ENCODE measurements at regions not wholly inside any gene's neighbourhood (a gene's known extent, or its start where the extent isn't known, plus 50 kb on each side); places are given as distances from the start of the nearest gene placed in this dataset.
A peak's percentile ranks its signal among the peaks of the same experiment; 100 is the strongest.

DNA sequence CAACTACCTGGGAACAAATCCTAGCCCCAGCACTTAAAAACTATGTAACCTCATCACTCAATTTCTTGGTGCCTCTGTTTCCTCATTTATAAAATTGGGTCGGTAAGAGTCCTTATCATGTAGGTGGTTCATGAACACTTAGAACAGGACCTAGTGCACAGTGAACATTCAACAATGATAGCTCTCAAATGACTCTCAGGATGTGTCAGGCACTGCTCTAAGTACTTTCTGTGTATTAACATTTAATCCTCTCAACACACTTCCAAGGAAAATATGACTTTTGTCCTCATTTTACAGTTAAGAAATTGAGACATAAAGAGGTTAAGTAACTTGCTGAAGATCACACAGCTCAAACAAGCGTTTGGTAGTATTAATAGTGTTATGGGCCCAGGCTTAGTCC is 202.1 kb upstream of the KLF4 start:
- Histone ChIP-seq H3K9ac (no peak overlapping the region), H3K9me3 (replicated peaks in 1 of 11) (peaks cover 0 to 8% (median 5%) of the 10 kb centered on the region in 11 experiments; a peak in 7 of 22 replicates), H3K36me3 (no peaks in the 10 kb centered on the region), H3K4me3 (no peak overlapping the region), H3K27ac (no peak overlapping the region), H3K4me1 (peaks cover 0 to 14% (median 0%) of the 10 kb centered on the region in 10 experiments; a peak in 8 of 20 replicates), H3K27me3 (no peaks in the 10 kb centered on the region), H4K20me1 (no peaks in the 10 kb centered on the region), H3K4me2 (no peak overlapping the region)
- TF ChIP-seq Cebpa-rat (IDR thresholded peaks at IDR 0.05), result no peak

DNA sequence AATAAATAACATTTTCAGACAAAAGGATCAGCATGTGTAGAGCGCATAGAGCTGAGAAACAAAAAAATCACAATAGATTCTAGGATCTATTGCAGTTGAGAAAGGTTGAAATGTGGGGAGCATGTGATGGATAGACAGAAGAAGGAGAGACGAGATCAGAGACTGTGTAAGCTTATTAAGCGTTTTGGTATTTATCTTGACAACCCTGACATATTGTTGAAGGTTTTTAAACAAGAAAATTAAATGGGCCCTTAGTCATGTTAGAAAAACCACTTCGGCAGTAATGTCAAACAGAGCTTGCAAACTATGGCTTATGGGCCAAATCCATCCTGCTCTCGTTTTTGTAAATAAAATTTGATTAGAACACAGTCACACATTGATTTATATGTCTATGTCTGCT is 200.5 kb upstream of the KLF4 start:
- Histone ChIP-seq H3K4me1 (peaks cover 0 to 27% (median 0%) of the 10 kb centered on the region in 10 experiments; a peak in 8 of 20 replicates), H3K4me2 (no peak overlapping the region), H4K20me1 (no peaks in the 10 kb centered on the region), H3K9ac (no peak overlapping the region), H3K9me3 (replicated peaks in 1 of 11) (peaks cover 0 to 8% (median 5%) of the 10 kb centered on the region in 11 experiments; a peak in 7 of 22 replicates), H3K27ac (no peak overlapping the region), H3K27me3 (no peaks in the 10 kb centered on the region), H3K4me3 (no peak overlapping the region), H3K36me3 (no peaks in the 10 kb centered on the region)
- no peak for TF ChIP-seq Cebpa-rat (IDR thresholded peaks at IDR 0.05)

DNA sequence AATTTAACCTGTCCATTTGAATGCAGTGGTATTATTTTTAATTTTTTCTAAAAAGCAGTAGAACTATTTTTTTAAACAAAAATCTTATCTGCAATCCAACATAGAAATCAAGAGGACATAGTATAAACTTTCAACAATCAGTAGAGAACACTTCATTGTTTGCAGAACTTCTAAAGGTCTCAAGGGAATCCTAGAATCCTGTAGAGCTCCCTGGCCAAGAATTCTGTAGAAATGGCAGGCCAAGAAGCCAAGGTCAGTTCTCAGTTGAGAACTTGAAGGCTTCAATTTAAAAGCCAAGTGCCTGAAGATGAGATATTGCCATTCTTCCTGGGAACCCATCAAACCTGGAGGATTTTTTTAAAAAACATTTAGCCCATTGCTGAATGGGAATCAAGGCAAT is 199.2 kb upstream of the KLF4 start:
- Histone ChIP-seq H3K4me3 (no peak overlapping the region), H3K4me2 (no peak overlapping the region), H3K9ac (no peak overlapping the region), H3K4me1 (peaks cover 0 to 30% (median 7%) of the 10 kb centered on the region in 10 experiments; a peak in 13 of 20 replicates), H4K20me1 (no peaks in the 10 kb centered on the region), H3K27ac (no peak overlapping the region), H3K9me3 (replicated peaks in 1 of 11) (peaks cover 0 to 8% (median 5%) of the 10 kb centered on the region in 11 experiments; a peak in 7 of 22 replicates), H3K36me3 (no peaks in the 10 kb centered on the region), H3K27me3 (no peaks in the 10 kb centered on the region)
- TF ChIP-seq Cebpa-rat (IDR thresholded peaks at IDR 0.05), result no peak

DNA sequence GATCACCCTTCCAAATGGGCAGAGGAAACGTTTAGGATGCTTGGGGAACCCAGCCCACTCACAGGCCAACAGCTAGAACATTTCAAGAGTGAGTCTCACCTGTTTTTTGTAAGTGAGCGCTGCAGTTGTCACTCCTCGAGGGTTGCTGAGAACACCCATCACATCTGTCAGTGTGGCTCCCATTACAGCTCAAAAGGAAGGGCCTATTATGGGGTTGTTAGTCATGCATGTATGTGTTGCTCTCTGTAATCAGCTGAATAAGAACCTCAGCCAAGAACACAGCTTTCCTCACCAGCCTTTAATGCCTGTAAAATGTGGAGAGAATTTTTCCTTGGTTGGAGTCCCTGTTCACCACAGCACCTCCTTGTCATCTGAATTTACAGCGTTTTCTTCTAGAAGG is 196.3 kb upstream of the KLF4 start:
- no peaks in the 10 kb centered on the region for H3K27me3 ChIP-seq
- no peak for TF ChIP-seq Cebpa-rat (IDR thresholded peaks at IDR 0.05)
- no peak overlapping the region for H3K9ac ChIP-seq
- H3K4me1 ChIP-seq, result peaks cover 0 to 51% (median 15%) of the 10 kb centered on the region in 10 experiments; a peak in 15 of 20 replicates
- H3K4me2 ChIP-seq, result peak overlapping the region in 3 of 11 experiments; percentile 74 to 81 (median 75); a peak in 6 of 22 replicates
- H4K20me1 ChIP-seq, result no peaks in the 10 kb centered on the region
- H3K9me3 ChIP-seq (replicated peaks in 1 of 11), result peaks cover 0 to 8% (median 5%) of the 10 kb centered on the region in 11 experiments; a peak in 7 of 22 replicates
- H3K4me3 ChIP-seq, result no peak overlapping the region
- no peaks in the 10 kb centered on the region for H3K36me3 ChIP-seq
- peak overlapping the region in 1 of 11 experiments; percentile 83; a peak in 2 of 22 replicates for H3K27ac ChIP-seq

DNA sequence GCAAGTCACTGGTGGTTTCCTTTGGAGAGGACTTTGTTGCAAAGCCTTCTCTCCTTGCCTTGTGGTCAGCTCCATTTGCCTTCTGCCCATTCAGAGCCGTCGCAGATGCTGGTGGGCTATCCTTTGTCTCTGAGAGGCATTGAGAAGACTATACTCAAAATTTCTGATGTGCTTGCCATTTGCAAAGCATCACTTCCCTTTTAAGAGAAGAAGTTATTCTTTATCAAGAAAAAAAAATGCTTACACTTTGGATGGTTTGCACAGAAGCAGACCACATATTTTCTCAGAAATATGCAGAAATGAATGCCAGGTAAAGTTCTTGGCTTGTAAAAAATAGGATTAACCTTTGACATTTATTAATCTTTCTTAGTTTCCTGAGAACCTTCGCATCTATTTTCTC is 195.8 kb upstream of the KLF4 start:
- peak overlapping the region in 4 of 11 experiments; percentile 11 to 81 (median 74); a peak in 6 of 22 replicates for H3K4me2 ChIP-seq
- no peaks in the 10 kb centered on the region for H4K20me1 ChIP-seq
- H3K4me1 ChIP-seq, result peaks cover 0 to 51% (median 15%) of the 10 kb centered on the region in 10 experiments; a peak in 15 of 20 replicates
- no peak for TF ChIP-seq Cebpa-rat (IDR thresholded peaks at IDR 0.05)
- H3K9ac ChIP-seq, result no peak overlapping the region
- H3K27me3 ChIP-seq, result no peaks in the 10 kb centered on the region
- H3K9me3 ChIP-seq (replicated peaks in 1 of 11), result peaks cover 0 to 8% (median 5%) of the 10 kb centered on the region in 11 experiments; a peak in 7 of 22 replicates
- no peak overlapping the region for H3K4me3 ChIP-seq
- no peaks in the 10 kb centered on the region for H3K36me3 ChIP-seq
- H3K27ac ChIP-seq, result peak overlapping the region in 1 of 11 experiments; percentile 83; a peak in 2 of 22 replicates

DNA sequence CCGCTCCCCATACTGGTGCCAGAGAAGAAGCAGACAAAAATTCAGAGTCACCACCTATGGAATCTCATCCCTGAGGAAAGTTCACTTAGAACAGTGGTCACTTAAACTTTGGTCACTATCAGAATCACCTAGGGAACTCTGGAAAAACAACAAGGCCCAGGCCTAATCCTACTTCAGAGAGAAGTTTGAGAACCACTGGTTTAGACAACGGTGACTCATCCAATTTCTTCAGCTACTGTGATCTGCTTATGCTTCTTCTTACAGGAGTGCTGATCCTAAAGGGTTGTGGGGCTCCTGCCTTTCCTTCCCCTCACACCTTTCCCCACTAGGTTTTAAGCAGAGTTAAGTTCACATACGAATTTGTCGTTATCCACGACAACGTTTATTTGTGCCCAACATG is 194.7 kb upstream of the KLF4 start:
- H3K27ac ChIP-seq, result peak overlapping the region in 9 of 11 experiments; percentile 18 to 87 (median 68); a peak in 15 of 22 replicates
- H3K36me3 ChIP-seq, result no peaks in the 10 kb centered on the region
- H4K20me1 ChIP-seq, result no peaks in the 10 kb centered on the region
- H3K27me3 ChIP-seq, result no peaks in the 10 kb centered on the region
- peak overlapping the region in 6 of 11 experiments; percentile 47 to 81 (median 74); a peak in 12 of 22 replicates for H3K4me2 ChIP-seq
- peak overlapping the region in 5 of 11 experiments; percentile 37 to 69 (median 53); a peak in 8 of 22 replicates for H3K9ac ChIP-seq
- peaks cover 0 to 5% (median 1%) of the 10 kb centered on the region in 11 experiments; a peak in 7 of 22 replicates for H3K9me3 ChIP-seq (replicated peaks in 1 of 11)
- no peak overlapping the region for H3K4me3 ChIP-seq
- TF ChIP-seq Cebpa-rat (IDR thresholded peaks at IDR 0.05), result no peak
- peaks cover 0 to 51% (median 15%) of the 10 kb centered on the region in 10 experiments; a peak in 15 of 20 replicates for H3K4me1 ChIP-seq

DNA sequence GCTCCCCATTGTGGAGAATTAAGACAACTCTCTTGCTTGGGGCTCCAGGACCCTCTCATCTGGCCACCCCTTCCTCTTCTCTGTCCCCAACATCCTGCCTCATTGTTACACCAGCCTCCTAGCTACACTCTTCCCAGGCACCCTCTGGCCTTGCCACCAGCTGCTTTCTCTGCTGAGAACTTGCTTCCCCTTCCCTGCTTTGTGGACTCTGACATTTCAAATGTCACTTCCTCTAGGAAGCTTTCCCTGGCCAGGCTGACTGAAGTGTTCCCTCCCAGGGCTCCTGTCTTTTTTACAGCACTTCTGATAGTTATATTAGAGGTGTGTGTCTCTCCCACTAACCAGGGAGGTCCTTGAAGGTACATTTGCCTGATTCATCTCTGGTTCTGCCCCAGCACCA is 194.0 kb upstream of the KLF4 start:
- Histone ChIP-seq H3K9ac (peak overlapping the region in 6 of 11 experiments; percentile 5 to 69 (median 48); a peak in 9 of 22 replicates), H3K4me3 (no peak overlapping the region), H3K9me3 (replicated peaks in 1 of 11) (no peaks in the 10 kb centered on the region), H3K4me1 (peaks cover 0 to 51% (median 15%) of the 10 kb centered on the region in 10 experiments; a peak in 15 of 20 replicates), H3K4me2 (peak overlapping the region in 7 of 11 experiments; percentile 38 to 81 (median 74); a peak in 14 of 22 replicates), H3K27ac (peak overlapping the region in 9 of 11 experiments; percentile 18 to 87 (median 68); a peak in 15 of 22 replicates), H3K27me3 (no peaks in the 10 kb centered on the region), H4K20me1 (no peaks in the 10 kb centered on the region), H3K36me3 (no peaks in the 10 kb centered on the region)
- TF ChIP-seq Cebpa-rat (IDR thresholded peaks at IDR 0.05), result no peak

DNA sequence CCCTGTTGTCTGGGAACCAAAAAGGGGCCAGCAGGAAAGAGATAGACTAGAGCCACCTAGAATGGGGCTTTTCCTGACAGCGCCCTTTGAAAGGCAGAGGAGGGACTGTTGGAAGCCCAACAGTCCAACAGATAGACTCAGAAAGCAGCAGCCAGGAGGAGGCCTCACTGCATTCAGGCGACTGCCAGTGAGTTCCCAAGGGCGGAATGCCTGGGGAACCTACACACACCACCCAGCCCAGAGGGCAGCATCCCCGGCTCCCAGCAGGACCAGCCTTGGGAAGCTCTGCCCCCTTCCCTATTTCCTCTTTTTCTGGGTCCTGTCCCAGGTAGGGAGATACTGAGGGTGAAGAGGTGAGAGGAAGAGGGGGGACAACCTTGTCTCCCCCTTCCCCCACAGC is 192.4 kb upstream of the KLF4 start:
- Histone ChIP-seq H3K36me3 (no peaks in the 10 kb centered on the region), H3K27me3 (no peaks in the 10 kb centered on the region), H3K27ac (peak overlapping the region in 4 of 11 experiments; percentile 19 to 43 (median 29); a peak in 3 of 22 replicates), H3K4me1 (peaks cover 0 to 51% (median 15%) of the 10 kb centered on the region in 10 experiments; a peak in 15 of 20 replicates), H3K4me3 (no peak overlapping the region), H3K9me3 (replicated peaks in 1 of 11) (no peaks in the 10 kb centered on the region), H4K20me1 (no peaks in the 10 kb centered on the region), H3K4me2 (no peak overlapping the region), H3K9ac (no peak overlapping the region)
- TF ChIP-seq Cebpa-rat (IDR thresholded peaks at IDR 0.05), result no peak

DNA sequence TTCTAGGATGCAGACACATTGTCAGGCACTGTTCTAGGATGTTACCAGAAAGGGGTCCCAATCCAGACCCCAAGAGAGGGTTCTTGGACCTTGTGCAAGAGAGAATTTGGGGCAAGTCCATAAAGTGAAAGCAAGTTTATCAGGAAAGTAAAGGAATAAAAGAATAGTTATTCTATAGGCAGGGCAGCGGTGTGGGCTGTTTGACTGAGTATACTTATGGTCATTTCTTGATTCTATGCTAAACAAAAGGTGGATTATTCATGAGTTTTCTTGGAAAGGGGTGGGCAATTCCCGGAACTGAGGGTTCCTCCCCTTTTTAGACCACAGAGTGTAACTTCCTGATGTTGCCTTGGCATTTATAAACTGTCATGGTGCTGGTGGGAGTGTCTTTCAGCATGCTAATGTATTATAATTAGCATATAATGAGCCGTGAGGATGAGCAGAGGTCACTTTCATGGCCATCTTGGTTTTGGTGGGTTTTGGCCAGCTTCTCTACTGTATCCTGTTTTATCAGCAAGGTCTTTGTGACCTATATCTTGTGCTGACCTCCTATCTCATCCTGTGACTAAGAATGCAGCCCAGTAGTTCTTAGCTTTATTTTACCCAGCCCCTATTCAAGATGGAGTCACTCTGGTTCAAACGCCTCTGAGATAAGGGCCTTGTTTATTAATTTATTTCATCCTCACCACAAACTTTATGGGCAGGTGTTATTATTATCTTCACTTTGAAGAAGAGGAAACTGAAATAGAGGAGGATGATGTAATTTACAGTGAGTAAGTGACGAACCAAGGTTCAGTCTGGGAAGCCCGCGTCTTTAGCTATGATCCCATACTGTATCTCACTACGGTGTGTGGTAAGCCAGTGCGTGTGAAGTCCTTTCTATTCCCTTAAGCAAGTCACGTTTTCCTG is 186.0 kb upstream of the KLF4 start:
- Histone ChIP-seq H3K9ac (peak overlapping the region in 6 of 11 experiments; percentile 18 to 78 (median 63); a peak in 11 of 22 replicates), H3K27ac (peak overlapping the region in 10 of 11 experiments; percentile 55 to 92 (median 66); a peak in 18 of 22 replicates), H3K4me2 (peak overlapping the region in 9 of 11 experiments; percentile 24 to 84 (median 65); a peak in 14 of 22 replicates)

More for the DNA sequence above, 186.0 kb upstream of the KLF4 start:
- no peak for TF ChIP-seq Cebpa-rat (IDR thresholded peaks at IDR 0.05)
- 0 out of 22 replicates have a peak, but pooled peaks cover 0 to 7% (median 0%) of the 10 kb centered on the region in 11 experiments for H3K9me3 ChIP-seq (replicated peaks in 1 of 11)
- H3K36me3 ChIP-seq, result no peaks in the 10 kb centered on the region
- no peaks in the 10 kb centered on the region for H3K27me3 ChIP-seq
- peaks cover 0 to 43% (median 28%) of the 10 kb centered on the region in 10 experiments; a peak in 13 of 20 replicates for H3K4me1 ChIP-seq
- H3K4me3 ChIP-seq, result no peak overlapping the region
- no peaks in the 10 kb centered on the region for H4K20me1 ChIP-seq

Data from BLaER1 treated with 17β-estradiol and CSF1 and Interleukin-3, amounts not matched to agents 10 nM and 100 nM (cell line).